HCT116 (cell line): ENCODE measurements at regions not wholly inside any gene's neighbourhood (a gene's known extent, or its start where the extent isn't known, plus 50 kb on each side); places are given as distances from the start of the nearest gene placed in this dataset.

Source experiments
- CTCF ChIP-seq, 3 experiments: fragments of 200-600 bp in 1 of 3; sonication (generic) in 1 of 3; IDR thresholded peaks in 2 of 3; conservative IDR thresholded peaks in 1 of 3; 2 replicates each; pipeline ENCODE4 v1.5.1; 2012 to 2017; ENCODE audit warnings: low read depth in 2 of 3, low read length in 2 of 3, antibody characterized with exemption in 1 of 3, borderline replicate concordance in 1 of 3, control low read depth in 1 of 3, mild to moderate bottlenecking in 1 of 3, mixed read lengths in 1 of 3, mixed run types in 1 of 3, moderate library complexity in 1 of 3; ENCODE audit not compliant: insufficient read depth in 1 of 3
- EGR1 ChIP-seq: IDR thresholded peaks from 2 replicates; pipeline ENCODE4 v1.6.1; 2012; ENCODE audit warnings: low read depth
- ELF1 ChIP-seq: IDR thresholded peaks from 2 replicates; pipeline ENCODE4 v1.6.1; 2012; ENCODE audit warnings: low read depth, borderline replicate concordance
- EZH2 ChIP-seq: fragments of 200-600 bp; sonication (generic); IDR thresholded peaks from 2 replicates; pipeline ENCODE4 v1.6.1; 2017; ENCODE audit warnings: antibody characterized with exemption, mixed run types
- EZH2phosphoT487 ChIP-seq: fragments of 200-600 bp; IDR thresholded peaks from 2 replicates; pipeline ENCODE4 v1.6.1; 2018; ENCODE audit warnings: antibody characterized with exemption, borderline replicate concordance
- POLR2A ChIP-seq: IDR thresholded peaks from 2 replicates; pipeline ENCODE4 v1.7.0; 2011; ENCODE audit warnings: borderline replicate concordance; ENCODE audit not compliant: insufficient read depth, insufficient read length; ENCODE audit errors: extremely low read depth
- POLR2AphosphoS5 ChIP-seq: IDR thresholded peaks from 2 replicates; pipeline ENCODE4 v1.6.1; 2011; ENCODE audit warnings: mild to moderate bottlenecking, low read depth, low read length, moderate library complexity
- RAD21 ChIP-seq: IDR thresholded peaks from 2 replicates; pipeline ENCODE4 v1.6.1; 2012; ENCODE audit warnings: low read depth, mild to moderate bottlenecking
- REST ChIP-seq: IDR thresholded peaks from 2 replicates; pipeline ENCODE4 v1.6.1; 2012; ENCODE audit warnings: low read depth
- YY1 ChIP-seq: IDR thresholded peaks from 2 replicates; pipeline ENCODE4 v1.6.1; 2011; ENCODE audit warnings: low read length, low read depth, moderate library complexity, mild to moderate bottlenecking; ENCODE audit not compliant: insufficient replicate concordance; ENCODE audit errors: extremely low read depth
- TF ChIP-seq, protein P1 (sequence below): IDR thresholded peaks from 2 replicates; pipeline ENCODE4 v1.6.1; 2012

- TF ChIP-seq CTCF (IDR thresholded peaks at IDR 0.05 in 2 of 3, conservative IDR thresholded peaks at IDR 0.05 in 1 of 3; ENCODE audit: borderline replicate concordance in 1 of 3, insufficient read depth in 1 of 3, low read depth in 2 of 3, low read length in 2 of 3) (no peak), REST (no peak), POLR2AphosphoS5 (no peak), POLR2A (no peak), EZH2 (no peak), EGR1 (no peak), YY1 (no peak), EZH2phosphoT487 (no peak), RAD21 (no peak), ELF1 (no peak)
- TF ChIP-seq, protein P1, sequence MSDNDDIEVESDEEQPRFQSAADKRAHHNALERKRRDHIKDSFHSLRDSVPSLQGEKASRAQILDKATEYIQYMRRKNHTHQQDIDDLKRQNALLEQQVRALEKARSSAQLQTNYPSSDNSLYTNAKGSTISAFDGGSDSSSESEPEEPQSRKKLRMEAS: no peak
Observed at GRCh38 chr6:140382355-140382754, 1007.9 kb upstream of the CITED2 start.
